ENCODE measurements at regions not wholly inside any gene's neighbourhood (a gene's known extent, or its start where the extent isn't known, plus 50 kb on each side); places are given as distances from the start of the nearest gene placed in this dataset.

- TF ChIP-seq PATZ1 (CRISPR knock-in tag; IDR thresholded peaks at IDR 0.05; ENCODE audit: borderline replicate concordance) = no peak
- no peak for TF ChIP-seq ZC3H10 (CRISPR knock-in tag; IDR thresholded peaks at IDR 0.05)
- TF ChIP-seq PPARA (CRISPR knock-in tag; IDR thresholded peaks at IDR 0.05; ENCODE audit: borderline replicate concordance) = no peak
- TF ChIP-seq ARNTL (CRISPR knock-in tag; IDR thresholded peaks at IDR 0.05; ENCODE audit: borderline replicate concordance, low read depth) = no peak
- no peak for TF ChIP-seq TSHZ2 (CRISPR knock-in tag; IDR thresholded peaks at IDR 0.05)
- TF ChIP-seq BACH2 (CRISPR knock-in tag; IDR thresholded peaks at IDR 0.05; ENCODE audit: borderline replicate concordance) = no peak
- no peak for TF ChIP-seq ZNF70 (CRISPR knock-in tag; IDR thresholded peaks at IDR 0.05)
- no peak for TF ChIP-seq ESRRG (CRISPR knock-in tag; IDR thresholded peaks at IDR 0.05)
- no peak for TF ChIP-seq TCF4 (CRISPR knock-in tag; IDR thresholded peaks at IDR 0.05; ENCODE audit: borderline replicate concordance)
- no peak for TF ChIP-seq POU6F1 (CRISPR knock-in tag; IDR thresholded peaks at IDR 0.05; ENCODE audit: borderline replicate concordance, low read depth)
- no peak for TF ChIP-seq ZFP30 (CRISPR knock-in tag; IDR thresholded peaks at IDR 0.05)
- no peak for TF ChIP-seq CSRNP3 (CRISPR knock-in tag; IDR thresholded peaks at IDR 0.05)
- TF ChIP-seq RARB (CRISPR knock-in tag; IDR thresholded peaks at IDR 0.05) = no peak
- no peak for TF ChIP-seq SNAI2 (CRISPR knock-in tag; IDR thresholded peaks at IDR 0.05)
Measured at GRCh38 chr4:90027565-90027964, 99.6 kb upstream of the CCSER1 start.
